Ascending aorta (tissue), 2 donors: ENCODE measurements at regions not wholly inside any gene's neighbourhood (a gene's known extent, or its start where the extent isn't known, plus 50 kb on each side); places are given as distances from the start of the nearest gene placed in this dataset.

Experiments
- DNase-seq, 2 donors: peaks; one replicate each; pipeline ENCODE4 v3.0.0-alpha.2; 2019; ENCODE audit warnings: low spot score in 2 of 2
- H3K27ac ChIP-seq, 2 donors: fragments of 200-600 bp; sonication (generic); one replicate each; pipeline ENCODE4 v1.5.1; 2016 to 2017; ENCODE audit warnings: mild to moderate bottlenecking in 1 of 2
- H3K27me3 ChIP-seq: fragments of 200-600 bp; sonication (generic); one replicate; pipeline ENCODE4 v1.5.1; 2017
- H3K36me3 ChIP-seq, 2 donors: fragments of 200-600 bp; sonication (generic); one replicate each; pipeline ENCODE4 v1.5.1; 2016
- H3K4me1 ChIP-seq, 2 donors: fragments of 200-600 bp; sonication (generic); one replicate each; pipeline ENCODE4 v1.5.1; 2016 to 2017; ENCODE audit warnings: mild to moderate bottlenecking in 1 of 2
- H3K4me3 ChIP-seq, 2 donors: fragments of 200-600 bp; sonication (generic); one replicate each; pipeline ENCODE4 v1.5.1; 2016 to 2017; ENCODE audit warnings: mild to moderate bottlenecking in 1 of 2
- H3K9me3 ChIP-seq, 2 donors: fragments of 200-600 bp; sonication (generic); one replicate each; pipeline ENCODE4 v1.5.1; 2016
- intact Hi-C: fragments of 100-400 bp; cut with DNase I; formaldehyde crosslinking; loops from one replicate; pipeline ENCODE4 v1.15.1; 2023
- TF ChIP-seq, protein P1 (sequence below), 3 experiments: fragments of 200-600 bp in 2 of 3; fragments of 450-650 bp in 1 of 3; sonication (generic) in 2 of 3; IDR thresholded peaks; one replicate each; pipeline ENCODE4 v1.5.1; 2016 to 2019; ENCODE audit warnings: antibody characterized with exemption in 3 of 3, mild to moderate bottlenecking in 1 of 3, moderate library complexity in 1 of 3

DNA sequence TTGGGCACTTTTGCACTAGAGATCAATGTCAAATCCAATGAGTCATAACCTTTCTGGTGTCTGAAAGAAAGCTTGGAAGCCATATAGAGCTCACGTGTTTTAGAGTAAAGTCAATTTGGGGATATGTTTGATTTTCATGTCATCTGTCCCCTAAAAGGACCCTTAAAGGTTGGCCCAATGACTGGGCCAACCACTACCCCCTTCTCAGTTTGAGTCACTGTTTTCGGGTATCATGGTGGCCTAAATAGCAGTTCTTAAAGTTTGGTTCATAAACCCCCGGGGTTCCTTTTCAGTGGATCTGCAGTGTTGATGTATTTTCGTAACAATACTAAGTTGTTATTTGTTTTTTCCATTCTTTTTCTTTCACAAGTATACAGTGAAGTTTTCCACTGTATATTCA is 327.6 kb downstream of the PRL start:
- Histone ChIP-seq H3K4me3 (no peak overlapping the region), H3K4me1 (no peaks in the 10 kb centered on the region)
- intact Hi-C loops, result no loop called here

DNA sequence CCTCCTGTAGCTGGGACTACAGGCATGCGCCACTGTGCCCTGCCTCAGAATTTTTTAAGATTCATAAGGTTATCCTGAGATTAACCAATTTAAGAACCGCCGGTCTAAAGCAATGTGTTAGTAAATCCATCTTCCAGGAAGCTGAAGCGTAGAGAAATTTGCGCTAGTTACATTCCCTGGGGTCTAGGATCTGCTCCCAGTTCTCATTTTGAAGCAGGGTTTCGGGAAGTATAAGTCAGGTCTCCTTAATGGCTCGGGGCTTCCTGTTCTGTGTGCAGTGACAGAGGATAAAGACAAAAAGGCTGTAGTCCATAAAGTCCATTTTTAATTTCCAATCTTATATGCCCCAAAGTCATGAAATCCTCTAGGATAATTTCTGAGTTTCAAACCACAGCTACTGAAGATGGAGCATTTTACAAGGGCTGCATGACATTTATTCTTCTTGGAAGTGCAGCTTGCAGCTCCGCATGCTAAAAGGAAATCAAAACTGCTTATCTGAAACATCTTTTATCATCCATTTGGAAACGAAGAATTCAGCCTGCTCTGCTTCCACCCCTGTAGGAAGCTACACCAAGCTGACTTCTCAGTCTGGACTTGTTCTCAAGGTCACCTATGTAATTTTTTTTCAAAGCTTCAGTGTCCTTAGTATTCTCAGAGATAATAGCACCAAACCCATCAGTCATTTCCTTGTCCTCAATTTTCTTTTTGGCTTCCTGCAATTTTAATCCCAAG is 326.1 kb downstream of the PRL start:
- intact Hi-C loops, result no loop called here
- no peaks in the 10 kb centered on the region for H3K27me3 ChIP-seq
- no peaks in the 10 kb centered on the region for H3K9me3 ChIP-seq
- no peaks in the 10 kb centered on the region for H3K4me1 ChIP-seq
- TF ChIP-seq, protein P1, sequence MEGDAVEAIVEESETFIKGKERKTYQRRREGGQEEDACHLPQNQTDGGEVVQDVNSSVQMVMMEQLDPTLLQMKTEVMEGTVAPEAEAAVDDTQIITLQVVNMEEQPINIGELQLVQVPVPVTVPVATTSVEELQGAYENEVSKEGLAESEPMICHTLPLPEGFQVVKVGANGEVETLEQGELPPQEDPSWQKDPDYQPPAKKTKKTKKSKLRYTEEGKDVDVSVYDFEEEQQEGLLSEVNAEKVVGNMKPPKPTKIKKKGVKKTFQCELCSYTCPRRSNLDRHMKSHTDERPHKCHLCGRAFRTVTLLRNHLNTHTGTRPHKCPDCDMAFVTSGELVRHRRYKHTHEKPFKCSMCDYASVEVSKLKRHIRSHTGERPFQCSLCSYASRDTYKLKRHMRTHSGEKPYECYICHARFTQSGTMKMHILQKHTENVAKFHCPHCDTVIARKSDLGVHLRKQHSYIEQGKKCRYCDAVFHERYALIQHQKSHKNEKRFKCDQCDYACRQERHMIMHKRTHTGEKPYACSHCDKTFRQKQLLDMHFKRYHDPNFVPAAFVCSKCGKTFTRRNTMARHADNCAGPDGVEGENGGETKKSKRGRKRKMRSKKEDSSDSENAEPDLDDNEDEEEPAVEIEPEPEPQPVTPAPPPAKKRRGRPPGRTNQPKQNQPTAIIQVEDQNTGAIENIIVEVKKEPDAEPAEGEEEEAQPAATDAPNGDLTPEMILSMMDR (IDR thresholded peaks at IDR 0.05), result no peak
- H3K27ac ChIP-seq, result no peak overlapping the region
- no peaks in the 10 kb centered on the region for H3K36me3 ChIP-seq
- no peak for DNase-seq
- no peak overlapping the region for H3K4me3 ChIP-seq

More for the DNA sequence above, 327.6 kb downstream of the PRL start:
- H3K36me3 ChIP-seq, result no peaks in the 10 kb centered on the region
- H3K27ac ChIP-seq, result no peak overlapping the region
- H3K27me3 ChIP-seq, result no peaks in the 10 kb centered on the region
- TF ChIP-seq, protein P1 (IDR thresholded peaks at IDR 0.05), result no peak
- H3K9me3 ChIP-seq, result no peaks in the 10 kb centered on the region
- DNase-seq, result no peak

DNA sequence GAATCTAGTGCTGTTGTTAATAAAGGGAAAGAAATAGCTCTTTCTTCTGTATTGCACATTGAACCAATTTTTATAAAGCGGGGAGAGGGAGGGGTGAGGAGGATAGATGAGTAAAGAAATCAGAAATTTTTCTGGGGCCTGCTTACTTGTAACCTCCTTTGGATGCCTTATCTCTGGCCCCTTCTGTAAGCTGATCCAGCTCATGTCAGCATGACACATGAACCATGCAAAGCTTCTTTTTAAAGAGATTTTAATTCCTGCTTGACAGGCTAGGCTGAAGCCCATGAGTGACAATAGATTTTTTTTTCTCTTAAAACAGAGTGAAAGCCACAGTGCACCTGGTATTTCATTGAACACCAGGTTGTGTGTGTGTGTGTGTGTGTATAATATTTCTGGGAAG is 325.3 kb downstream of the PRL start:
- intact Hi-C loops, result no loop called here
- TF ChIP-seq, protein P1 (IDR thresholded peaks at IDR 0.05), result no peak
- no peaks in the 10 kb centered on the region for H3K36me3 ChIP-seq
- H3K9me3 ChIP-seq, result no peaks in the 10 kb centered on the region
- no peak overlapping the region for H3K4me3 ChIP-seq
- H3K4me1 ChIP-seq, result no peaks in the 10 kb centered on the region
- no peak for DNase-seq
- H3K27me3 ChIP-seq, result no peaks in the 10 kb centered on the region
- H3K27ac ChIP-seq, result no peak overlapping the region

DNA sequence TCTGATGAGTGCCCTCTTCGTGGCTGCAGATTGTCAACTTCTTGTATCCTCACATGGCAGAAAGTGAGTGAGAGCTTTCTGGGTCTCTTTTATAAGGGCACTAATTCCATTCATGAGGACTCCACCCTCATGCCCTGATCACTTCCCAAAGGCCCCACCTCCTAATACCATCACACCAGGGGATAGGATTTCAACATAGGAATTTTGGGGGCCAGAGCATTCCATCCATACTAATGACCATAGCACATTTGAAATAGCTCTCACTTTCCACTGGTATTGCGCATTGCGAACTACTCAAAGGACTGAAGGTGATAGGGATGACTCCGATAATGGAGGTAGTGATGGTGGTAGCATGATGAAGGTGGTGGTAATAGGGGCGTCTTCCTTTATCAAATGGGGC is 324.3 kb downstream of the PRL start:
- TF ChIP-seq, protein P1 (IDR thresholded peaks at IDR 0.05), result no peak
- no peaks in the 10 kb centered on the region for H3K27me3 ChIP-seq
- H3K4me1 ChIP-seq, result no peaks in the 10 kb centered on the region
- no peak overlapping the region for H3K4me3 ChIP-seq
- H3K9me3 ChIP-seq, result no peaks in the 10 kb centered on the region
- no peak overlapping the region for H3K27ac ChIP-seq
- DNase-seq, result no peak
- intact Hi-C loops, result no loop called here
- no peaks in the 10 kb centered on the region for H3K36me3 ChIP-seq

DNA sequence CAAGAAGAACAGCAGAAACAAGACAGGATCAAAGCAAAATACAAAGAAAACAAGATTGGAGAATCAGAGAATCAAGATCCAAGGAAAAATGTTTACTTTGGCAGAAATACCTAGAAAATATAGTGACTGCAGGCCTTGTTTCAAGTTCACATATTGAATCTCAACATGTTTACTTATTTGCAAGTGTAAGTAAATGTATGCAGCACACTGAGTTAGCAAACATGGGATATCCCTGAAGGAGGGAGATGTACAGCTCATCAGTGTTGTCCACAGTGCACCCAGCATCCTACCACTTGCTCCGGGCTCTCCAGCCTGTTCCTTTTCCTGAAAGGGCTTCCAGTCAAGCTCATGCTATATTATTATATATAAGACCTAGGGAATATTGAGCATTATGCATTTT is 319.5 kb downstream of the PRL start:
- TF ChIP-seq, protein P1 (IDR thresholded peaks at IDR 0.05), result no peak
- H3K4me3 ChIP-seq, result no peak overlapping the region
- H3K9me3 ChIP-seq, result no peaks in the 10 kb centered on the region
- no peaks in the 10 kb centered on the region for H3K27me3 ChIP-seq
- intact Hi-C loops, result no loop called here
- no peak for DNase-seq
- H3K36me3 ChIP-seq, result peaks cover 0 to 3% of the 10 kb centered on the region in 2 donors
- H3K4me1 ChIP-seq, result no peaks in the 10 kb centered on the region
- H3K27ac ChIP-seq, result no peak overlapping the region
